ENCODE measurements at regions not wholly inside any gene's neighbourhood (a gene's known extent, or its start where the extent isn't known, plus 50 kb on each side); places are given as distances from the start of the nearest gene placed in this dataset.

- TF ChIP-seq POLR2A (IDR thresholded peaks at IDR 0.05) (no peak), POLR2AphosphoS5 (IDR thresholded peaks at IDR 0.05; ENCODE audit: insufficient read depth in 1 of 2, low read depth in 1 of 2) (no peak)
- TF ChIP-seq, protein P1, sequence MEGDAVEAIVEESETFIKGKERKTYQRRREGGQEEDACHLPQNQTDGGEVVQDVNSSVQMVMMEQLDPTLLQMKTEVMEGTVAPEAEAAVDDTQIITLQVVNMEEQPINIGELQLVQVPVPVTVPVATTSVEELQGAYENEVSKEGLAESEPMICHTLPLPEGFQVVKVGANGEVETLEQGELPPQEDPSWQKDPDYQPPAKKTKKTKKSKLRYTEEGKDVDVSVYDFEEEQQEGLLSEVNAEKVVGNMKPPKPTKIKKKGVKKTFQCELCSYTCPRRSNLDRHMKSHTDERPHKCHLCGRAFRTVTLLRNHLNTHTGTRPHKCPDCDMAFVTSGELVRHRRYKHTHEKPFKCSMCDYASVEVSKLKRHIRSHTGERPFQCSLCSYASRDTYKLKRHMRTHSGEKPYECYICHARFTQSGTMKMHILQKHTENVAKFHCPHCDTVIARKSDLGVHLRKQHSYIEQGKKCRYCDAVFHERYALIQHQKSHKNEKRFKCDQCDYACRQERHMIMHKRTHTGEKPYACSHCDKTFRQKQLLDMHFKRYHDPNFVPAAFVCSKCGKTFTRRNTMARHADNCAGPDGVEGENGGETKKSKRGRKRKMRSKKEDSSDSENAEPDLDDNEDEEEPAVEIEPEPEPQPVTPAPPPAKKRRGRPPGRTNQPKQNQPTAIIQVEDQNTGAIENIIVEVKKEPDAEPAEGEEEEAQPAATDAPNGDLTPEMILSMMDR (IDR thresholded peaks at IDR 0.05), result no peak
Observed at GRCh38 chr7:145175366-145175765, 339.5 kb upstream of the TPK1 start.
